AG04450 (cell line): ENCODE measurements at regions not wholly inside any gene's neighbourhood (a gene's known extent, or its start where the extent isn't known, plus 50 kb on each side); places are given as distances from the start of the nearest gene placed in this dataset.

ENCODE experiments used
- CTCF ChIA-PET: fragments of 300-600, 350-600 bp; formaldehyde crosslinking; extraction: SDS; loops from one replicate; lab custom pipeline; 2022; ENCODE audit warnings: antibody characterized with exemption, inconsistent platforms; lab: Charles Lee
- POLR2A ChIA-PET: fragments of 350-600 bp; formaldehyde crosslinking; extraction: SDS; loops from one replicate; lab custom pipeline; 2021; ENCODE audit warnings: antibody characterized with exemption, inconsistent platforms; lab: Yijun Ruan, JAX
- DNase-seq: peaks from one replicate; pipeline ENCODE4 v3.0.0-alpha.2; 2011; ENCODE audit warnings: low read depth, low spot score
- H3K27ac ChIP-seq: one replicate; pipeline ENCODE4 v1.5.1; 2012; ENCODE audit warnings: low read depth, low read length, control low read depth
- H3K27me3 ChIP-seq: one replicate; pipeline ENCODE4 v1.6.0; 2012; ENCODE audit warnings: low read length; ENCODE audit not compliant: control insufficient read depth, insufficient read depth
- H3K4me3 ChIP-seq: 2 replicates; pipeline ENCODE4 v1.5.1; 2011; ENCODE audit warnings: mild to moderate bottlenecking, low read depth, low read length, control low read depth
- H3K9me3 ChIP-seq: 2 replicates; pipeline ENCODE4 v1.5.1; 2012; ENCODE audit warnings: low read length; ENCODE audit not compliant: control insufficient read depth, insufficient read depth
- TF ChIP-seq, protein P1 (sequence below): IDR thresholded peaks from 2 replicates; pipeline ENCODE4 v1.5.1; 2011; ENCODE audit warnings: low read depth, low read length, control low read depth, inconsistent platforms

DNA sequence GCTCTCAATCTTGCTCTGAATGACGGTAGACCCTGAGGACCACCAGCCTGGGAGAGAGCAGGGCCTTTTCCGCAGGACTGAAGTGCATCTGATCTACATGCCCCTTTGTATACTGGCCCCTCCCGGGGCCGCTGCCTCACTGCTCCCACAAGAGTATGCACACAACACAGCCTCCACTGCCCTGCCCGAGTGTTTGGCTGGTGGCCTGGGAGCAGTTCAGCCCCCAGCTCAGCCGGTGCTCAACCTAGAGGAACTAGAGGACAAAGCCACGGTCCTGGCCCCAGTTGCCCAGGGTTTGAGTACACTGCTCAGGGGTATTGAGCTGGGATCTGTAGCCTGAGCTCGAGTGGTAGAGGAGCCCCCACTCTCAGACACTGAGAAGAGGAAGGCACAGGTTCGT is 118.9 kb upstream of the CAB39 start:
- TF ChIP-seq, protein P1, sequence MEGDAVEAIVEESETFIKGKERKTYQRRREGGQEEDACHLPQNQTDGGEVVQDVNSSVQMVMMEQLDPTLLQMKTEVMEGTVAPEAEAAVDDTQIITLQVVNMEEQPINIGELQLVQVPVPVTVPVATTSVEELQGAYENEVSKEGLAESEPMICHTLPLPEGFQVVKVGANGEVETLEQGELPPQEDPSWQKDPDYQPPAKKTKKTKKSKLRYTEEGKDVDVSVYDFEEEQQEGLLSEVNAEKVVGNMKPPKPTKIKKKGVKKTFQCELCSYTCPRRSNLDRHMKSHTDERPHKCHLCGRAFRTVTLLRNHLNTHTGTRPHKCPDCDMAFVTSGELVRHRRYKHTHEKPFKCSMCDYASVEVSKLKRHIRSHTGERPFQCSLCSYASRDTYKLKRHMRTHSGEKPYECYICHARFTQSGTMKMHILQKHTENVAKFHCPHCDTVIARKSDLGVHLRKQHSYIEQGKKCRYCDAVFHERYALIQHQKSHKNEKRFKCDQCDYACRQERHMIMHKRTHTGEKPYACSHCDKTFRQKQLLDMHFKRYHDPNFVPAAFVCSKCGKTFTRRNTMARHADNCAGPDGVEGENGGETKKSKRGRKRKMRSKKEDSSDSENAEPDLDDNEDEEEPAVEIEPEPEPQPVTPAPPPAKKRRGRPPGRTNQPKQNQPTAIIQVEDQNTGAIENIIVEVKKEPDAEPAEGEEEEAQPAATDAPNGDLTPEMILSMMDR, result no peak
- Histone ChIP-seq H3K27me3 (no peaks in the 10 kb centered on the region), H3K9me3 (no peaks in the 10 kb centered on the region; the same call in 1 of the 2 replicates), H3K4me3 (no peak overlapping the region), H3K27ac (no peak overlapping the region)
- ChIA-PET POLR2A (no interaction called here), CTCF (no interaction called here)
- DNase-seq, result no peak

DNA sequence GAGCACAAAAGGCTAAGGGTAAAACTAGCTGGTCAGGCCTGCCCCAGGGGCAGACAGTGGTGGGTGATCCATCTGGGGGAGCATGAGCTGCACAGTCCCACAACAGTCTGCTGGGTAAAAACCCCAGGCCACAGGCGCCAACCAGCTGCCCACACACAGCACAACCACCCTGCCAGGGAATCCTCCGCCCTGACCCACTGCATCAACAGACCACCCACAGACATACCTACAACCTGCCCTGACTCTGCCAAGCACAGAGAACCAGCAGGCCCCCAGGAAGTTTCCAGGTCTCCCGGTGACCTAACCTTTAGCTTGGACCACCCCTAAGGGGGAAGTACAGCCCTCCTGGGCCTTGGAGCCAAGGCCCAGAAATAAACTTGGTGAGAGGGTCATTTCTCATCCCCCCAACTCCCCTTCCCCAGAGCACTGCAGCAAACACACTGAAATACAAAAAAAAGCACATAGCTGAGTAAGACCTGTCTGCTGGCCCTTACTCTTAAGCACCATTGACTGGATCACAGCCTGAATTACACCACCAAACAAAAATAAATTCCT is 118.3 kb upstream of the CAB39 start:
- no peak overlapping the region for H3K27ac ChIP-seq
- TF ChIP-seq, protein P1, result no peak
- CTCF ChIA-PET, result interaction anchor here (1.2 kb wide), 1 partner anchor 16 kb away, joined by 4 read pairs; no protein-coding TSS in a partner anchor
- no peaks in the 10 kb centered on the region; the same call in 1 of the 2 replicates for H3K9me3 ChIP-seq
- no peak for DNase-seq
- POLR2A ChIA-PET, result no interaction called here
- H3K4me3 ChIP-seq, result no peak overlapping the region
- no peaks in the 10 kb centered on the region for H3K27me3 ChIP-seq

DNA sequence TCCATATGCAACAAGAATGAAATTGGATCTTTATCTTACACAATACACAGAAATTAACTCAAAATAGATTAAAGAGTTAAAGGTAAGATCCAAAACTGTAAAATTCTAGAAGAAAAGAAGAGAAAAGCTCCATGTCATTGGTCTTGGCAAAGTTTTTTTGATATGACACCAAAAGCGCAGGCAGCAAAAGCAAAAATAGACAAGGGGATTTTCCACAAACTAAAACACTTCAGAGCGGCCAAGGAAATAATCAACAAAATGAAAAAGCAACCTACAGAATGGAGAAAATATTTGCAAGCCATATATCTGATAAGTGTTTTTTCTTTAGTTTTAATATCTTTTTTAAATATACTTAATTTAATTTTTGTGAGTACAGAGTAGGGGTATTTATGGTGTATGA is 112.8 kb upstream of the CAB39 start:
- ChIA-PET POLR2A (no interaction called here), CTCF (no interaction called here)
- Histone ChIP-seq H3K4me3 (no peak overlapping the region), H3K27me3 (no peaks in the 10 kb centered on the region), H3K27ac (no peak overlapping the region), H3K9me3 (no peaks in the 10 kb centered on the region; the same call in 1 of the 2 replicates)
- TF ChIP-seq, protein P1, result no peak
- DNase-seq, result no peak

DNA sequence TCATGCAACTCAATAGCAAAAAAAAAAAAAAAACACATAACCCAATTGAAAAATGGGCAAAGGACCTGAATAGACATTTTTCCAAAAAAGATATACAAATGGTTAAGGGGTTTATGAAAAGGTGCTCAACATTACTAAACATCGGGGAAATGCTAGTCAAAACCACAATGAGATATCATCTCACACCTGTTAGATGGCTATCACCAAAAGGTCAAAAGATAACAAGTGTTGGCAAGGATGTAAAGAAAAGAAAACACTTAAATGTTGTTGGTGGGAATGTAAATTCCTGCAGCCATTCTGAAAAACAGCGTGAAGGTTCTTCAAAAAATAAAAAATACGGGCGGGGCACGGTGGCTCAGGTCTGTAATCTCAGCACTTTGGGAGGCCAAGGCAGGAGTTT is 112.4 kb upstream of the CAB39 start:
- H3K27me3 ChIP-seq, result no peaks in the 10 kb centered on the region
- TF ChIP-seq, protein P1, result no peak
- no peak for DNase-seq
- no peak overlapping the region for H3K4me3 ChIP-seq
- ChIA-PET POLR2A (no interaction called here), CTCF (no interaction called here)
- no peak overlapping the region for H3K27ac ChIP-seq
- no peaks in the 10 kb centered on the region; the same call in 1 of the 2 replicates for H3K9me3 ChIP-seq

DNA sequence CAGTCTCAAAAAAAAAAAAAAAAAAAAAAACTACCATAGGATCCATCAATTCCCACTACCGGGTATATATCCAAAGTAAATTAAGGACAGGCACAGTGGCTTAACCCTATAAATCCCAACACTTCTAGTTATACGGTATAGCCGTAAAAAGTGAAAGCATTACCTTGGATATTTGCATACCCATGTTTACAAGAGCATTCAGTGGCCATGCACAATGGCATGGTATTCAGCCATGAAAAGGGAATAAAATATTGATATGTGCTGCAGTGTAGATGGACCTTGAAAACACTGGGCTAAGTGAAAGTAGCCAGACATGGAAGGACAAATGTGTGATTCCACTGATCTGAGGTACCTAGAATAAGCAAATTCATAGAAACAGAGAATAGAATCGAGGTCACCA is 111.8 kb upstream of the CAB39 start:
- CTCF ChIA-PET, result no interaction called here
- POLR2A ChIA-PET, result no interaction called here
- no peak for DNase-seq
- TF ChIP-seq, protein P1, result no peak
- H3K9me3 ChIP-seq, result no peaks in the 10 kb centered on the region; the same call in 1 of the 2 replicates
- H3K4me3 ChIP-seq, result no peak overlapping the region
- no peak overlapping the region for H3K27ac ChIP-seq
- H3K27me3 ChIP-seq, result no peaks in the 10 kb centered on the region
